Esophagus squamous epithelium (tissue), 4 donors: ENCODE measurements at regions not wholly inside any gene's neighbourhood (a gene's known extent, or its start where the extent isn't known, plus 50 kb on each side); places are given as distances from the start of the nearest gene placed in this dataset.

Experiments
- CTCF ChIP-seq, 6 experiments: fragments of 450-650 bp in 4 of 6; fragments of 200-600 bp in 2 of 6; sonication (generic) in 2 of 6; IDR thresholded peaks; one replicate each; pipeline ENCODE4 v1.5.1; 2016 to 2019; ENCODE audit warnings: antibody characterized with exemption in 6 of 6, mild to moderate bottlenecking in 4 of 6, moderate library complexity in 4 of 6
- POLR2A ChIP-seq, 4 donors: fragments of 450-650 bp; IDR thresholded peaks; one replicate each; pipeline ENCODE4 v1.6.1; 2017; ENCODE audit warnings: antibody characterized with exemption in 4 of 4, mild to moderate bottlenecking in 4 of 4, moderate library complexity in 3 of 4

- TF ChIP-seq CTCF (IDR thresholded peaks at IDR 0.05) = no peak
- TF ChIP-seq POLR2A (IDR thresholded peaks at IDR 0.05) = no peak
These were observed 268.4 kb downstream of the BCL11B start for GRCh38 chr14:99003646-99004045.
